Activated T-cell treated with anti-CD3 and anti-CD28 coated beads, Interleukin-2, amount 50 U/mL, for 24 hours (primary cell): ENCODE measurements at regions not wholly inside any gene's neighbourhood (a gene's known extent, or its start where the extent isn't known, plus 50 kb on each side); places are given as distances from the start of the nearest gene placed in this dataset.
"Not testable (repeated sequence)": the region's sequence is repeated elsewhere in the genome, so short reads cannot be mapped to it uniquely, and the experiment has no call there.

Source experiments
- DNase-seq: peaks from one replicate; pipeline ENCODE4 v3.0.0-alpha.2; 2020
- H3K27ac Mint-ChIP-seq: 2 replicates; pipeline ENCODE4 v1.8.0; 2020; ENCODE audit warnings: mild to moderate bottlenecking, mixed read lengths
- H3K27me3 Mint-ChIP-seq: 2 replicates; pipeline ENCODE4 v1.8.0; 2020; ENCODE audit warnings: mixed read lengths
- H3K36me3 Mint-ChIP-seq: 2 replicates; pipeline ENCODE4 v1.8.0; 2020; ENCODE audit warnings: low read depth, mixed read lengths
- H3K4me1 Mint-ChIP-seq: 2 replicates; pipeline ENCODE4 v1.8.0; 2020; ENCODE audit warnings: low read depth, mixed read lengths
- H3K4me3 Mint-ChIP-seq: 2 replicates; pipeline ENCODE4 v1.8.0; 2020; ENCODE audit warnings: mild to moderate bottlenecking, moderate library complexity, mixed read lengths
- H3K9me3 Mint-ChIP-seq: 2 replicates; pipeline ENCODE4 v1.8.0; 2020; ENCODE audit warnings: mixed read lengths

- peak overlapping the region; percentile 91 for H3K27ac Mint-ChIP-seq
- no peaks in the 10 kb centered on the region for H3K36me3 Mint-ChIP-seq
- peaks cover 74% of the 10 kb centered on the region for H3K4me1 Mint-ChIP-seq
- peak overlapping the region; percentile 9 for H3K4me3 Mint-ChIP-seq
- H3K9me3 Mint-ChIP-seq: peaks cover 6% of the 10 kb centered on the region
- H3K27me3 Mint-ChIP-seq: no peaks in the 10 kb centered on the region
- DNase-seq: no peak
Observed at GRCh38 chr6:137709424-137710236, 157.4 kb upstream of the TNFAIP3 start.

GRCh38 chr6:137711972-137712371 is 155.1 kb upstream of the TNFAIP3 start:
- Mint-ChIP-seq H3K4me1 (peaks cover 75% of the 10 kb centered on the region), H3K9me3 (peaks cover 6% of the 10 kb centered on the region), H3K27ac (no peak overlapping the region), H3K36me3 (no peaks in the 10 kb centered on the region), H3K27me3 (no peaks in the 10 kb centered on the region), H3K4me3 (no peak overlapping the region)
- no peak for DNase-seq

GRCh38 chr6:137712587-137712986 is 154.5 kb upstream of the TNFAIP3 start:
- Mint-ChIP-seq H3K4me1 (peaks cover 75% of the 10 kb centered on the region), H3K9me3 (peaks cover 6% of the 10 kb centered on the region), H3K4me3 (no peak overlapping the region), H3K36me3 (no peaks in the 10 kb centered on the region), H3K27ac (no peak overlapping the region), H3K27me3 (no peaks in the 10 kb centered on the region)
- no peak for DNase-seq

GRCh38 chr6:137715589-137716045 is 151.4 kb upstream of the TNFAIP3 start:
- no peak overlapping the region for H3K4me3 Mint-ChIP-seq
- no peaks in the 10 kb centered on the region for H3K36me3 Mint-ChIP-seq
- peak overlapping the region; percentile 34 for H3K27ac Mint-ChIP-seq
- no peaks in the 10 kb centered on the region for H3K27me3 Mint-ChIP-seq
- no peak for DNase-seq
- peaks cover 6% of the 10 kb centered on the region for H3K9me3 Mint-ChIP-seq
- H3K4me1 Mint-ChIP-seq: peaks cover 54% of the 10 kb centered on the region

GRCh38 chr6:137717074-137718073 is 149.7 kb upstream of the TNFAIP3 start:
- Mint-ChIP-seq H3K4me3 (no peak overlapping the region), H3K4me1 (peaks cover 48% of the 10 kb centered on the region), H3K27ac (peak overlapping the region; percentile 77), H3K9me3 (no peaks in the 10 kb centered on the region), H3K36me3 (no peaks in the 10 kb centered on the region), H3K27me3 (no peaks in the 10 kb centered on the region)
- DNase-seq: peak; percentile 62

GRCh38 chr6:137718903-137719302 is 148.2 kb upstream of the TNFAIP3 start:
- not testable (repeated sequence) for H3K4me3 Mint-ChIP-seq, H3K27ac Mint-ChIP-seq, H3K36me3 Mint-ChIP-seq, H3K9me3 Mint-ChIP-seq, DNase-seq, H3K27me3 Mint-ChIP-seq
- H3K4me1 Mint-ChIP-seq: peaks cover 58% of the 10 kb centered on the region

- H3K36me3 Mint-ChIP-seq: no peaks in the 10 kb centered on the region
- peaks cover 19% of the 10 kb centered on the region for H3K4me1 Mint-ChIP-seq
- no peak for DNase-seq
- peak overlapping the region; percentile 48 for H3K27ac Mint-ChIP-seq
- no peaks in the 10 kb centered on the region for H3K27me3 Mint-ChIP-seq
- no peak overlapping the region for H3K4me3 Mint-ChIP-seq
- H3K9me3 Mint-ChIP-seq: no peaks in the 10 kb centered on the region
Observed at GRCh38 chr6:137722749-137723272, 144.2 kb upstream of the TNFAIP3 start.

GRCh38 chr6:137723273-137724017 is 143.6 kb upstream of the TNFAIP3 start:
- Mint-ChIP-seq H3K27ac (peak overlapping the region; percentile 30), H3K36me3 (no peaks in the 10 kb centered on the region), H3K4me3 (no peak overlapping the region), H3K4me1 (peaks cover 12% of the 10 kb centered on the region), H3K9me3 (no peaks in the 10 kb centered on the region), H3K27me3 (no peaks in the 10 kb centered on the region)
- no peak for DNase-seq

GRCh38 chr6:137724018-137724403 is 143.0 kb upstream of the TNFAIP3 start:
- no peak overlapping the region for H3K4me3 Mint-ChIP-seq
- no peaks in the 10 kb centered on the region for H3K9me3 Mint-ChIP-seq
- no peaks in the 10 kb centered on the region for H3K27me3 Mint-ChIP-seq
- no peak overlapping the region for H3K27ac Mint-ChIP-seq
- H3K36me3 Mint-ChIP-seq: no peaks in the 10 kb centered on the region
- peaks cover 12% of the 10 kb centered on the region for H3K4me1 Mint-ChIP-seq
- no peak for DNase-seq

- no peaks in the 10 kb centered on the region for H3K9me3 Mint-ChIP-seq
- no peaks in the 10 kb centered on the region for H3K36me3 Mint-ChIP-seq
- no peak overlapping the region for H3K4me3 Mint-ChIP-seq
- no peaks in the 10 kb centered on the region for H3K27me3 Mint-ChIP-seq
- no peak for DNase-seq
- peaks cover 12% of the 10 kb centered on the region for H3K4me1 Mint-ChIP-seq
- H3K27ac Mint-ChIP-seq: no peak overlapping the region
Observed at GRCh38 chr6:137724495-137725211, 142.4 kb upstream of the TNFAIP3 start.

- H3K4me3 Mint-ChIP-seq: no peak overlapping the region
- no peak for DNase-seq
- peaks cover 12% of the 10 kb centered on the region for H3K4me1 Mint-ChIP-seq
- H3K27me3 Mint-ChIP-seq: no peaks in the 10 kb centered on the region
- no peak overlapping the region for H3K27ac Mint-ChIP-seq
- no peaks in the 10 kb centered on the region for H3K9me3 Mint-ChIP-seq
- H3K36me3 Mint-ChIP-seq: no peaks in the 10 kb centered on the region
Observed at GRCh38 chr6:137725949-137726348, 141.1 kb upstream of the TNFAIP3 start.

GRCh38 chr6:137726582-137726981 is 140.5 kb upstream of the TNFAIP3 start:
- no peak overlapping the region for H3K4me3 Mint-ChIP-seq
- H3K36me3 Mint-ChIP-seq: no peaks in the 10 kb centered on the region
- H3K9me3 Mint-ChIP-seq: no peaks in the 10 kb centered on the region

GRCh38 chr6:137727216-137727765 is 139.8 kb upstream of the TNFAIP3 start:
- DNase-seq: no peak
- H3K27ac Mint-ChIP-seq: no peak overlapping the region
- no peak overlapping the region for H3K4me3 Mint-ChIP-seq
- H3K4me1 Mint-ChIP-seq: peaks cover 10% of the 10 kb centered on the region
- H3K9me3 Mint-ChIP-seq: no peaks in the 10 kb centered on the region
- no peaks in the 10 kb centered on the region for H3K27me3 Mint-ChIP-seq
- no peaks in the 10 kb centered on the region for H3K36me3 Mint-ChIP-seq

More at GRCh38 chr6:137726582-137726981, 140.5 kb upstream of the TNFAIP3 start:
- H3K4me1 Mint-ChIP-seq: peaks cover 12% of the 10 kb centered on the region
- no peak for DNase-seq
- H3K27ac Mint-ChIP-seq: no peak overlapping the region
- no peaks in the 10 kb centered on the region for H3K27me3 Mint-ChIP-seq
